Thyroid gland (tissue), 4 donors: ENCODE measurements at regions not wholly inside any gene's neighbourhood (a gene's known extent, or its start where the extent isn't known, plus 50 kb on each side); places are given as distances from the start of the nearest gene placed in this dataset.

Experiments used
- POLR2A ChIP-seq, 2 donors: fragments of 450-650 bp; IDR thresholded peaks; one replicate each; pipeline ENCODE4 v1.6.1; 2017; ENCODE audit warnings: antibody characterized with exemption in 2 of 2, mild to moderate bottlenecking in 2 of 2, moderate library complexity in 1 of 2
- TF ChIP-seq, protein P1 (sequence below), 6 experiments: fragments of 200-600 bp in 3 of 6; fragments of 450-650 bp in 3 of 6; sonication (generic) in 3 of 6; IDR thresholded peaks; one replicate each; pipeline ENCODE4 v1.5.1; 2016 to 2019; ENCODE audit warnings: antibody characterized with exemption in 6 of 6, mild to moderate bottlenecking in 2 of 6, inconsistent platforms in 1 of 6, moderate library complexity in 1 of 6

DNA sequence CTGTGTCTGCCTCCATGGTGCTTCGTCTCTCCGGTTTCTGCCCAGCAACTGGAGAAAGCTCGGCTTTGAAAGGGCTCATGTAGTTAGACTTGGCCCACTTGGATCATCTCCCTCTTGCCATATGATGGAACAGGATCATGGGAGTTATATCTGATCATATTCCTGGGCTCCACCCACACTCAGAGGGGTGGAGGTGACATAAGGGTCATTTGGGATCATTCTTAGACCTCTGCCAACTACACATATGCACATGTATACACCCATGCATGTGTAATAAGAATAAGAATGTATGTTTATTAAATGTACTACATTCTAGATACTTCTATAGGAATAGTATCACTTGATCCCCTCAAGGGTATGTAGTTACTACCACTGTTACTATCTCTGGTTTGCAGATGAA is 74.1 kb upstream of the WNT4 start:
- TF ChIP-seq, protein P1, sequence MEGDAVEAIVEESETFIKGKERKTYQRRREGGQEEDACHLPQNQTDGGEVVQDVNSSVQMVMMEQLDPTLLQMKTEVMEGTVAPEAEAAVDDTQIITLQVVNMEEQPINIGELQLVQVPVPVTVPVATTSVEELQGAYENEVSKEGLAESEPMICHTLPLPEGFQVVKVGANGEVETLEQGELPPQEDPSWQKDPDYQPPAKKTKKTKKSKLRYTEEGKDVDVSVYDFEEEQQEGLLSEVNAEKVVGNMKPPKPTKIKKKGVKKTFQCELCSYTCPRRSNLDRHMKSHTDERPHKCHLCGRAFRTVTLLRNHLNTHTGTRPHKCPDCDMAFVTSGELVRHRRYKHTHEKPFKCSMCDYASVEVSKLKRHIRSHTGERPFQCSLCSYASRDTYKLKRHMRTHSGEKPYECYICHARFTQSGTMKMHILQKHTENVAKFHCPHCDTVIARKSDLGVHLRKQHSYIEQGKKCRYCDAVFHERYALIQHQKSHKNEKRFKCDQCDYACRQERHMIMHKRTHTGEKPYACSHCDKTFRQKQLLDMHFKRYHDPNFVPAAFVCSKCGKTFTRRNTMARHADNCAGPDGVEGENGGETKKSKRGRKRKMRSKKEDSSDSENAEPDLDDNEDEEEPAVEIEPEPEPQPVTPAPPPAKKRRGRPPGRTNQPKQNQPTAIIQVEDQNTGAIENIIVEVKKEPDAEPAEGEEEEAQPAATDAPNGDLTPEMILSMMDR (IDR thresholded peaks at IDR 0.05): no peak
- no peak for TF ChIP-seq POLR2A (IDR thresholded peaks at IDR 0.05)
